NCI-H2107 (cell line): ENCODE measurements at regions not wholly inside any gene's neighbourhood (a gene's known extent, or its start where the extent isn't known, plus 50 kb on each side); places are given as distances from the start of the nearest gene placed in this dataset.

Experiments used
- DNase-seq: peaks from one replicate; lab custom pipeline; 2025; lab: John Stamatoyannopoulos, UW

- no peak for DNase-seq
Observed at GRCh38 chrX:118167361-118167760, 50.8 kb upstream of the KLHL13 start.

- no peak for DNase-seq
Observed at GRCh38 chrX:118171356-118171755, 54.7 kb upstream of the KLHL13 start.

- DNase-seq: no peak
Observed at GRCh38 chrX:118174516-118175098, 58.0 kb upstream of the KLHL13 start.

GRCh38 chrX:118177708-118178107 lies 61.1 kb upstream of the KLHL13 start:
- no peak for DNase-seq

GRCh38 chrX:118178450-118178849 lies 61.8 kb upstream of the KLHL13 start:
- DNase-seq: no peak

GRCh38 chrX:118179161-118179560 lies 62.6 kb upstream of the KLHL13 start:
- DNase-seq: no peak

GRCh38 chrX:118179718-118180117 lies 63.1 kb upstream of the KLHL13 start:
- DNase-seq: no peak

- DNase-seq: no peak
Observed at GRCh38 chrX:118181030-118181429, 64.4 kb upstream of the KLHL13 start.

GRCh38 chrX:118182025-118182424 lies 65.4 kb upstream of the KLHL13 start:
- DNase-seq: no peak

GRCh38 chrX:118182681-118183080 lies 66.1 kb upstream of the KLHL13 start:
- no peak for DNase-seq

GRCh38 chrX:118183606-118184005 lies 67.0 kb upstream of the KLHL13 start:
- DNase-seq: no peak

- no peak for DNase-seq
Observed at GRCh38 chrX:118187100-118187499, 70.5 kb upstream of the KLHL13 start.

GRCh38 chrX:118189000-118189399 lies 72.4 kb upstream of the KLHL13 start:
- no peak for DNase-seq

GRCh38 chrX:118189628-118190027 lies 73.0 kb upstream of the KLHL13 start:
- DNase-seq: peak; percentile 51

- DNase-seq: no peak
Observed at GRCh38 chrX:118197730-118198129, 81.1 kb upstream of the KLHL13 start.

- DNase-seq: no peak
Observed at GRCh38 chrX:118198577-118198976, 82.0 kb upstream of the KLHL13 start.

- DNase-seq: no peak
Observed at GRCh38 chrX:118199997-118200396, 83.4 kb upstream of the KLHL13 start.

GRCh38 chrX:118205421-118206395 lies 89.1 kb upstream of the KLHL13 start:
- no peak for DNase-seq

- no peak for DNase-seq
Observed at GRCh38 chrX:118207831-118208453, 91.3 kb upstream of the KLHL13 start.

GRCh38 chrX:118208481-118208880 lies 91.9 kb upstream of the KLHL13 start:
- DNase-seq: no peak

GRCh38 chrX:118211891-118212816 lies 95.5 kb upstream of the KLHL13 start:
- DNase-seq: no peak

GRCh38 chrX:118212817-118213183 lies 96.2 kb upstream of the KLHL13 start:
- no peak for DNase-seq
